ENCODE measurements at regions not wholly inside any gene's neighbourhood (a gene's known extent, or its start where the extent isn't known, plus 50 kb on each side); places are given as distances from the start of the nearest gene placed in this dataset.
A peak's percentile ranks its signal among the peaks of the same experiment; 100 is the strongest.

DNA sequence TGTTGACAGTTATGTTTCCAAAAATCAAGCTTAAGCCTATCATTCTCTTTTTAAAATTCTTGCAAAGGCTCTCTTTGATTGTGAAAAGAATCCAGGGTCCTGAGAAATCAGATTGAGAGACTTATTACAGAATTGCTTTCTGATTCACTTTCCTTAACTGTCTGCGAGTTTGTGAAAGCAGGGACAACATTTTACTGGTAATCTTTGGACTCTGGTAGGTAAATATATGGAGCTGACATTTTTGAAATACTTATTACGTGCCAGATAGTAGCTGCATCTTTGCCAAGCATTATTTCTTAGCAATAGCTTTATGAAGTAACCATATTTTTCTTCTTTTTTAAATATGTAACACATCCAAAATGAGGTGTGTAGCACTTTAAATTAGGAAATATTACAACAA, 570.9 kb downstream of the CMPK2 start:
- no peak overlapping the region for H2AFZ ChIP-seq (replicated peaks)
- TF ChIP-seq CTCF (IDR thresholded peaks at IDR 0.05) (no peak), EZH2phosphoT487 (IDR thresholded peaks at IDR 0.05) (no peak), EZH2 (IDR thresholded peaks at IDR 0.05) (no peak)
- H3K9ac ChIP-seq = no peak overlapping the region
- Mint-ChIP-seq H3K4me1 (peaks cover 20% of the 10 kb centered on the region), H3K36me3 (no peaks in the 10 kb centered on the region), H3K27me3 (ENCODE audit: insufficient read depth, low read depth) (peaks cover 7% of the 10 kb centered on the region), H3K27ac (no peak overlapping the region), H3K4me3 (no peak overlapping the region), H3K9me3 (peaks cover 30% of the 10 kb centered on the region)
- H3K4me3 ChIP-seq = no peak overlapping the region
- DNase-seq (ENCODE audit: low spot score) = no peak
- no peaks in the 10 kb centered on the region for H3K27me3 ChIP-seq
- no peak overlapping the region for H3K27ac ChIP-seq
- no peaks in the 10 kb centered on the region for H3K79me2 ChIP-seq (ENCODE audit: low read depth)
- no peaks in the 10 kb centered on the region for H3K36me3 ChIP-seq
- H3F3A ChIP-seq (ENCODE audit: low read depth) = no peaks in the 10 kb centered on the region
- no peaks in the 10 kb centered on the region for H3K4me1 ChIP-seq
- no peaks in the 10 kb centered on the region for H3K9me3 ChIP-seq (ENCODE audit: low read depth)
- H4K20me1 ChIP-seq (ENCODE audit: low read depth) = no peaks in the 10 kb centered on the region
- H3K4me2 ChIP-seq = no peak overlapping the region

DNA sequence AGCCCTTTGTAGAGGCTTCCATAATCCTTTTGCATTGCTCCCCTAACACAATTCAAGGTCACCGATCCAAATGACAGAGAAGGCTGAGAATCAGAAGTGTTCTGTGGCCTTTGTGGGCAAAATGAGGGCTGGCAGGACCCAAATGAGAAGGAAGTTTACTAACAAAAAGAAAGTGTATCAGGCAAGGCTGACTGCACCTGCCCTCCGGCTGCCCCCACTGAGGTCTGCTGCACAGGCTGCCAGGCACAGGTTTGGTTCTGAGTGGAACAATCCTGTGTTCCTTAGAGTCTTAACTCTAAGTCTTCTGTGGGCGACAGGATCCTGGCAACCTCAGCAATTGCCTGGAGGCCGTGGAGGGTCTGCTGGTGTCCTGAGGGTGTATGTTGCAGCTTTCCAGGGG, 568.5 kb downstream of the CMPK2 start:
- no peak overlapping the region for H3K27ac Mint-ChIP-seq
- peaks cover 6% of the 10 kb centered on the region for H3K27me3 Mint-ChIP-seq (ENCODE audit: insufficient read depth, low read depth)
- no peaks in the 10 kb centered on the region for H3K4me1 ChIP-seq
- H3K79me2 ChIP-seq (ENCODE audit: low read depth) = no peaks in the 10 kb centered on the region
- H3K36me3 Mint-ChIP-seq = no peaks in the 10 kb centered on the region
- no peak for DNase-seq (ENCODE audit: low spot score)
- H3K9me3 ChIP-seq (ENCODE audit: low read depth) = no peaks in the 10 kb centered on the region
- no peak overlapping the region for H3K9ac ChIP-seq
- no peaks in the 10 kb centered on the region for H3K36me3 ChIP-seq
- no peak overlapping the region for H3K4me2 ChIP-seq
- H2AFZ ChIP-seq (replicated peaks) = peak overlapping the region; percentile 10
- peaks cover 23% of the 10 kb centered on the region for H3K9me3 Mint-ChIP-seq
- no peaks in the 10 kb centered on the region for H4K20me1 ChIP-seq (ENCODE audit: low read depth)
- no peaks in the 10 kb centered on the region for H3K27me3 ChIP-seq
- no peaks in the 10 kb centered on the region for H3F3A ChIP-seq (ENCODE audit: low read depth)
- no peak overlapping the region for H3K27ac ChIP-seq
- no peak overlapping the region for H3K4me3 ChIP-seq
- H3K4me3 Mint-ChIP-seq = no peak overlapping the region
- H3K4me1 Mint-ChIP-seq = peaks cover 2% of the 10 kb centered on the region
- TF ChIP-seq EZH2phosphoT487 (IDR thresholded peaks at IDR 0.05) (no peak), CTCF (IDR thresholded peaks at IDR 0.05) (no peak), EZH2 (IDR thresholded peaks at IDR 0.05) (no peak)

DNA sequence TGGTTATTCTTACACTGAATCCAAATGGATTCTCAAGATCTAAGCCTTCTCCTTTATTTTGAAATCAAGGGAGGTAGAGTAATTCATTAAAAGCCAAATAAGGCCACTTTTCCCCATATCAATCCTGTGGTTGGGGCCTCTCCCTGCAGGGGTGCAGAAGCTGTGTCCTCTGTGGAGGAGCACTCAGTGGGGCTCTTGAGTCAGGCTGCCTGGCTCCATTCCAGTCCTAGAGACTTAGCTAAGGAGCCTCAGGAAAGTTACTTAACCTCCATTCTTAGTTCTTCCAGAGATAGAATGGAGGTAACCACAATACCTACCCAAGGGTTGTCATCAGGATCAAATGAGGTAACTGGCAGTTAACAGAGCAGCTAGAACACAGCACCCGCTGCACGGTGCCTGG, 564.3 kb downstream of the CMPK2 start:
- no peak for DNase-seq (ENCODE audit: low spot score)
- Mint-ChIP-seq H3K9me3 (peaks cover 3% of the 10 kb centered on the region), H3K4me1 (peaks cover 2% of the 10 kb centered on the region), H3K27me3 (ENCODE audit: insufficient read depth, low read depth) (peaks cover 9% of the 10 kb centered on the region), H3K27ac (no peak overlapping the region), H3K36me3 (no peaks in the 10 kb centered on the region), H3K4me3 (no peak overlapping the region)
- no peaks in the 10 kb centered on the region for H3F3A ChIP-seq (ENCODE audit: low read depth)
- no peaks in the 10 kb centered on the region for H3K27me3 ChIP-seq
- H3K4me1 ChIP-seq = no peaks in the 10 kb centered on the region
- H3K4me3 ChIP-seq = no peak overlapping the region
- no peak for TF ChIP-seq EZH2phosphoT487 (IDR thresholded peaks at IDR 0.05)
- TF ChIP-seq EZH2 (IDR thresholded peaks at IDR 0.05) = no peak
- TF ChIP-seq CTCF (IDR thresholded peaks at IDR 0.05) = no peak
- H3K27ac ChIP-seq = no peak overlapping the region
- H3K36me3 ChIP-seq = no peaks in the 10 kb centered on the region
- H3K79me2 ChIP-seq (ENCODE audit: low read depth) = no peaks in the 10 kb centered on the region
- H3K9ac ChIP-seq = no peak overlapping the region
- H2AFZ ChIP-seq (replicated peaks) = no peak overlapping the region
- no peaks in the 10 kb centered on the region for H4K20me1 ChIP-seq (ENCODE audit: low read depth)
- H3K4me2 ChIP-seq = no peak overlapping the region
- H3K9me3 ChIP-seq (ENCODE audit: low read depth) = no peaks in the 10 kb centered on the region

Measured in neural progenitor cell (in vitro differentiated cells).